Stimulated activated CD8-positive, alpha-beta memory T cell treated with anti-CD3 and anti-CD28 coated beads, Interleukin-15, amount 100 ng/mL, for 48 hours (primary cell): ENCODE measurements at regions not wholly inside any gene's neighbourhood (a gene's known extent, or its start where the extent isn't known, plus 50 kb on each side); places are given as distances from the start of the nearest gene placed in this dataset.

Source experiments
- DNase-seq, 2 donors: peaks; one replicate each; pipeline ENCODE4 v3.0.0-alpha.2; 2020; ENCODE audit warnings: low read depth in 2 of 2

DNA sequence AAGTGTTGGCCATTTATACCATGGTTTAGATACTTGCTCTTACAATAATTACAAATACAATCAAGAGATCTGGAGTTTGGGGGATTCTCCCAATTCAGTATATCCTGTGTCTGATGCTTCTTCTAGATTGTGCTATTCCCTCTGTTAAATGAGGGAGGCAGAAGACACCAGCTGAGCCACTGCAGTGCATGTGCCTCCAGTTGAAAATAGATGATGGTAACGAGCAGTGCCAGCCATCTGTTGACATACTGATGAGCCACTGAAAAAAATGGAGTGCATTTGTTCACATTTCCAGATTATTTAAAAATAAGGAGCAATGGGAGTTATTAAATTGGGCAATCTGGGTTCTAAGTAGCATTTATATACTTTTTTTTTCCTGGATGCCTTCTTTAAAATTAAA lies 1428.0 kb upstream of the TENM4 start:
- DNase-seq: no peak

DNA sequence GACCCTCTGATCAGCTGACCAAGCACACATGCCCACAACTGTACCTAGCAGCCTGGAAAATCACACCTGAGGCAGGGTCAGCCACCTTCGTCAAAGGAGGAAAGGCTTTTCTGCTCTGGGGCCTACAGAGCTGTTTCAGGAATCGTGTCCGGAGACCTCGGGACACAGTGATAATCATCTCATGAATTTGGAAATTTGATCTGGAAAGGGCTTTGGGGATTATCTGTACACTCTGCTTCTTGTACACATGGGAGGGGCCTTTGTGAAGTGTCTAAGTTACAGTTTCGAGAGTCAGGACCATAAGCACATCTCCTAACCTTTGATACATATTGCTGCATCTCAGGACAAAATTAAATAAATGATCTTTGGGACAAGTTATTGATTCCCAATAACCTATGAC lies 1421.2 kb upstream of the TENM4 start:
- DNase-seq: no peak

DNA sequence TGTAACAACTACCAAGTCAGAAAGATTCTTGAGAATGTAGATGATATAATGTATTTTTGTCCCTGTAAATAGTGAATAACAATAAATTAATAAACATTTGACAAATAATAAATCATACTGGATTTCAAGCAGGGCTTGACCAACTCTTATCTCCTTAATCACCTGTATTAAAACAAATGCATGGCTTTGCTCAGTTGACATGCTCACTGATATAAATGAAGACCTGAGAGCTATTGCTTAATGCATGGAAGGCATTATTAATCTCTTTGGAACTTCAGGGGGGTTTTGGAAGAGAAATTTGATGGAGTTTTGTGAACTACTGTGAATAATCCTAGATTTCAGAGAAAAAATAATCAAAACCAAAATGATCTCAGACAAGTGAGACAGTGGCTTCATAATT lies 1420.4 kb upstream of the TENM4 start:
- no peak for DNase-seq

DNA sequence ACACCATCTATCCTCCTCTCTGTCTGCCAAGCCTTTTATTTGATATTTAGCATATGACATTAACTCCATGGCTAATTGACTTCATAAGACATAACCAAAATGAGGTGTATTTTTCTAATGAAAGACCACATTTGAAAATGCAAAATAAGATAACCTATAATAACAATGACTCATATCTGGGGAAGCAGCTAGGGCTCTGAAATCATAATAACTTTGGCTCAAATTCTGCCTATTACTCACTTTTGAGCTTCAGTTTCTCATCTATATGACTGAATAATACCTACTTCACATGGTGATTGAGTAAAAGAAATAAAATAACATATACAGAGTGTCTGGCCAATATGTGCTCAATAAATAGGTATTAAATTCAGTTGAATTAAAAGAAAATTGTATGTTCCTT lies 1419.8 kb upstream of the TENM4 start:
- DNase-seq: no peak

DNA sequence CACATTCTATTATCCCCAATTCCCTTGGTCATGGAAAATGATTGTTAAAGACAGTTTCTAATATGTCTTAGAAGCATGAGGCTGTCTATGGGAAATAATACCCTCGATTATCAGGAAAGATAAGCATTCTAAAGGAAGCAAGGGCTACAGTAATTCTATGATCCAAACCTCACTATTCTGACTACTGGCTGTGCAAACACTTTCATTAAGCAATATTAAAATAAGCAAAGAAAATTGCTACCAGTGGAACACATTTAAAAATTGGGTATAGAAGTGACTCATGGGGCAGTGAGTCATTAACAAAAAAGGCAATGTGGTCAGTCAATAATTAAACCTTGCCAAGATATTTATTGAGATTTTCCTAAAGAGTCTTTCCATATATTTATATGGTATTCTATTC lies 1415.2 kb upstream of the TENM4 start:
- no peak for DNase-seq

DNA sequence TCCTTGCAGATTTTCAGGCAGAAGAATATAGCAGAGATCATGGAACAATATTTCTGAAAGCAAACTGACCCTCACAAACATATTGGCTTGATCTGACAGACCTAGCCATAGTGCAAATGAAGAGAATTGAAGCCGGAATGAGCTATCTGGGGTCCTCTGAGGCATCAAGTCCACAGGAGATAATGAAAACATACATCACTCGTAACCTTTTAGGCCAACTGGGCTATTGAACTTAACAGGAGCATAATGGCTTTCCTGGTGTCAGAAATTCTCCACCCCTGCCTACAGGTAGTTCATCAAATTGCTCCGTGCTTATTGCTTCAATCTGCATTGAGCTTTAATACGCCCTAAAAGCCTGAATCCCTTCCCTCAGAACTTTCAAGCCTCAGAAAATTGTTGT lies 1414.6 kb upstream of the TENM4 start:
- DNase-seq: no peak

DNA sequence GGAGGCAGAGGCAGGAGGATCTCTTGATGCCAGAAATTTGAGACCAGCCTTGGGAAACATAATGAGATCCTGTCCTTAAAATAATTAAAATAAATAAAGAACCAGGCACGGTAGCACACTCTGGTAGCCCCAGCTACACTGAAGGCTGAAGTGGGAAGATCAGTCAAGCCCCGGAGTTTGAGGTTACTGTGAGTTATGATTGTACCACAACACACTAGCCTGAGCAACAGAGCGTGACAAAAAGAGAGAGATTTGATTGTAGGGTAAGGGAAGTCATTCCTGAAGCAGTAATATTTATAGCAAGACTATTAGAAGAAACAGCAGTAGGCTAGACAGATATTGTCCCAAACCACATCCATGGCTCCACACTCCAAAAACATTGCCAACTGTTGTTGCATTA lies 1408.4 kb upstream of the TENM4 start:
- DNase-seq: no peak

DNA sequence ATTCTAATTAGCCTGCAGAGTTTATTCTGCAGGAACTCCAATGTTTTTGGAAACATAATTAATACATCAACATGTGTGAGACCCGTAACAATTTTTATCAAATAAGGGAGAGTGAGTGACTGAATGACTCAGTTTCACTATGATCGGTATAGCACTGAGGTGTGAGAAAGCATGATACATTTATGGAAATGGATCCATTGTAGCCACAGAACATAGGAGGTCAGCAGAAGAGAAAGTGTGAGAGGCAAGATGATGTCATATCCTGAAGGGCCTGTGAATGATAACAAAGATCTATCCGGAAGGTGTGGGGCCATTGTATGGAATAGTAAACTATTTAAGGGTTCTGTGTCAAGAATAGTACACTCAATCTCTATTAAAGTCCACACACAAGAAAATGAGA lies 1406.1 kb upstream of the TENM4 start:
- no peak for DNase-seq

DNA sequence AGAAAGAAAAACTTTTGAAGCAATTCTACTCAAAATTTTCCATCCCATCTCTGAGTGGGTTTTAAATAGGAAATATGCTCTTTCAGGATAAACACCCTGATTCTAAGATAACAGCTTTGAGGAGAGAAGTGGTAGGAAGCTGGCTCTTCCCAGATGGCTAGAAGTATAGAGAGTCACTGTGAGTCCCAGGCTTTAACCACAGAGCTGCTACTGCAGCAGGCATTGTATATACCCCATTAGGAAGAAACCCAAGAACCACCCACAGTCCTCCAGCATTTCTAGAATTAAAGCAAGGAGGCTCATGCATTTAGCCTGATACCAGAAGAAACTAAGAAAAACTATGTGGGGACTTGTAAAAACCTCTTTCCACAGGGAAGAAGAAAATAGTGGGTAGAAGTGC lies 1405.6 kb upstream of the TENM4 start:
- DNase-seq: no peak

DNA sequence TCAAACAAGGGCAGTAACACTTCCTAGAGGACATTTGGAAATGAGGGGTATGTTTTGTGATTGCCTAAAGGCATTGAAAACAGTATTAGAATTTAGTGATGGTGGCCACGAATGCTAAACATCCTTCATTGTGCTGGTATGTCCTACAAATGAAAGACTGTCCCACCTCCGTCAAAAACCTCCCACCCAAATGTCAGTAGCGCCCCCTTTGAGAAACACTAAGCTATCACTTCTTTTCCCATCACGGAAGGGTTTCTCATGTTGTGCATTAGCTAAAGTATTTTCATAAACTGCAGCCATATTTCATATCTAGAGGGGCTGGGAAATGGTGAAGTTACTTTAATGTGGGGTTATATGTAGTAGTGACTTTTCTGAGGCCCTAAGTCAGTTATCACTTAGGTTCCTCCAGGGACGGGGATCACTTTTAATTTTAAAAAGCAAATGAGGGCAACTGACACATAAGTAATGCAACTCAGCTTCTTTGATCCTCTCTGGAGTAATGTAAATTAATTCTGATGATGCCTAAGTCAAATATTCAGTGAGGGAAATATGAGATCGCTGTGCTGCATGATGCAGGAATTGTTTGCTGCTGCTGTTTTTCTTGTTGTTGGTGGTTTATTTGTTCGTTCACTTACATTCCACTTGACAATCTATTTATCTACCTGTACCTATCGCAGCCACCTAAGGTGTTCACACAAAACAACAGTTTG lies 1403.4 kb upstream of the TENM4 start:
- DNase-seq: no peak

DNA sequence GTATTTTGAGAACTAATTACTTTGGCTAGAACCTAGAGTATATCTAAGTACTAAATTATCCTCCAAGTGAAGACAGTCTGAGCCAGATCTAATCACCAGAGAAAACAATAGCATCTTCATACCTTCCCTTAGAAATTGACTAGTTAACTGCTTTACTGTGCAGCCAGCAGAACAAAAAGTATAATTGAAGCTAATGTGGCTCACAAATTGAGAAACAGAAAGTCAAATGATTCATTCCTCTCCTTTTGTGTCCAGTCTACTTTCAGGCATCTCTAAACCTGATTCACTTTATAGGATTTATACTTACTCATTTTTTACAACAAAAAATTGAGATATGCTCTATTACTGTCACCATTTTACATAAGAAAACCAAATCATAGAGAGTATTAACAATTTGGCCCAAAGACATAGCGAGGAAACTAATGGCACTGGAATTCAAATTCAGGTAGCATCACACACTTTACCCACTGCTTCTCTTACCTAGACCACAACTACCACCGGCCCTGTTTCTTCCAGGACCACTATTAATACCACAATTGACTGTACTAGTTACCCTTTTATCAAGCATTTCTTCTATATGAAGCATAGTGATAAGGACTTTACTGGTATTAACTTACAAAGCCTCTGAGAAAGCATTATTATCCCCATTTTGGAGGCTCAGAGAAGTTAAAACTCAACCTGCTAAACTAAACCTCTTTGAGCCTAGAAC lies 1402.6 kb upstream of the TENM4 start:
- DNase-seq: no peak

DNA sequence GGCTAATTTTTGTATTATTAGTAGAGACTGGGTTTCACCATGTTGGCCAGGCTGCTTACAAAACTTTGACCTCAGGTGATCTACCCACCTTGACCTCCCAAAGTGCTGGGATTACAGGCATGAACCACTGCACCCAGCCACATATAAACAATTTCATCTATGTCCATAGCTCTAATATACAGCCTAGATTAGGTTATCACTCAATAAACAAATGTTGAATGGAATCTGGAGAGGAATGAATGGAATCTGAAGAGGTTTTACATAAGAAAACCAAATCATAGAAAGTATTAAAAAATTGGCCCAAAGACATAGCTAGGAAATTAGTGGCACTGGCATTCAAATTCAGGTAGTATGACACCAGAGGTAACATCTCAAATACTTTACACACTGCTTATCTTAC lies 1401.4 kb upstream of the TENM4 start:
- no peak for DNase-seq

DNA sequence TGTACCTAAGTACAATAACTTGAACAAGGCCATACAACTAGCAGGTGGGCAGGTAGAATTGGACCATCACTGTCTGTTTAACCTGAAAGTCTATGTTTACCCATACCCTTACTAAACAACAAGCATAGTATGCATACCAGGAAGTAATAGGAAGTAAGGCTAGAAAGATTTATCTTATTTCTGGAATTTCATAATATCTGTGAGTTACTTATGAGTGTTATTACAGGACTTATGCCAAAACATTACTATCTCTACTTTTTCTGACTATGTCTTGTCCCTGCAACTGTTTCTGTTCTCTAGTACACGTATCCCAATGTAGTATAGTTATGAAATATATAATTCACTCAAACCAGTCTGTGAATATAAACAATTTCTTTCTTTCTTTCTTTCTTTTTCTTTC lies 1400.8 kb upstream of the TENM4 start:
- no peak for DNase-seq

DNA sequence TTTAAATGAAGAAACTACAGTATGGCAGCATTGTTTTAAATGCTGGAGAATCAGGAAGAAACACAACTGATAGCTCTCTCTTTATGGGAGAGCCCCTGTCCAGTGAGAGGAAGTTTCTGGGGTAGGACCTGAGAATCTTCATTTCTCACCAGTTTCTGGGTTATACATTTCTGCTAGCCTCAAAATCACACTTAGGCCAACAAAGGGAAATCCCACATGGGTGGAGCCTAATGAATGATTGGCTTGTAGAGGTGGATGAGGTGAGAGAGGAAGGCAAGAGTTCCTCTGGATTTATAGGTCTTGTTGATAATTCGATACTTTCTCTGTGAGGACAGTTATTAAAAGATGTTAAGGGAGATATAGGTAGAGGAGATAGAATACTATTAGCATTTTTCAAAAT lies 1397.3 kb upstream of the TENM4 start:
- no peak for DNase-seq

DNA sequence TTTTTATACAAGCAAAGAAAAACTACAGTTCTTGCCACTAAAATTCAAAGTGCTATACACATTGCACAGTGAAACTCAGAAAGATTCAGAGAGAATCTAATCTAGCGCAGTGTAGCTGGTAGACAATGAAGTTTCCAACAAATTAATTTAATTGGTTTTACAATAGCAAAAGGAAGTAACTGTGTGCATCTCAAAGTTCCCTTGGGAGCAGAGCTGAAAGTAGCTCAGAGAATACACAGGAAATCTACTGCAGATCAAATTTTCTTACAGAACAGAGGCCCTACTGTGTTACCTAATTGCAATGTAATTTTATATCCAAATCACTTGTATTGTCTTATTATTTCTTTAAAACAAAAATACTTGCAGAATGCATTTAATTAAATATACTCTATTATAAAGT lies 1396.2 kb upstream of the TENM4 start:
- DNase-seq: no peak

DNA sequence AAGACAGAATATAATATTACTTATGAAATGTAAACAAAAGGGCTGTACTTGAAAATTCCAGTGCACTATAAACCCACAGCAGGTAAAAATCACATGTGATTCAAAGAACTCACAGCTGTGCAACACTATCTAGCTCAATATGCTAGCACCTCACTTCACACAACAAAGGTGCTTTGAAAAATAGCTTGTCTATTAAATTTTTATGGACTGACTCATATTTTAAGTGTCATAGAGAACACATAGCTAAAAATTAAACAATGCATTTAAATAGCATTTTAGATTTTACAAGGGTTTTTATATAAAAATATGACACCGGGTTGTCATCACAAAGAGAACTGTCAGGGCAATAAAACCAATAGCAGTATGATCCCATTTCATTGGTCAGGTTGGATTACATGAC lies 1390.5 kb upstream of the TENM4 start:
- DNase-seq: no peak

DNA sequence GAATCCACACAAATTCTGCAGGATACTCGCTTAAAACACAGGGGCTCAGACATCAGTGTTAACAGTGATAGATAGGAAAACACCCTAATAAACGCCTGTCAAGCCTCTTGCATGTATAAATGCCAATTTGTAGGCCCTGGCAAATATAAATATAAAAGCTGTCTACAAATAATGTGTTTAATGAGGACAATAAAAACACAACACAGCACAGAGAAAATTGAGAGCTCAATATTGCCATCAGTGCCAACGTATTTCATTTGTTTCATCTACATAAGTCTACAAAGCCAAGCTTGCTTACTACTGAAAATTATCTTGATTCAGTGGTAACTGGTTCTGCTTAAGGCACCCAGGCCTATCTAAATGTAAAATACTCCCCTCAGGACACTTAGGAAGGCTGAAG lies 1387.0 kb upstream of the TENM4 start:
- DNase-seq: no peak

DNA sequence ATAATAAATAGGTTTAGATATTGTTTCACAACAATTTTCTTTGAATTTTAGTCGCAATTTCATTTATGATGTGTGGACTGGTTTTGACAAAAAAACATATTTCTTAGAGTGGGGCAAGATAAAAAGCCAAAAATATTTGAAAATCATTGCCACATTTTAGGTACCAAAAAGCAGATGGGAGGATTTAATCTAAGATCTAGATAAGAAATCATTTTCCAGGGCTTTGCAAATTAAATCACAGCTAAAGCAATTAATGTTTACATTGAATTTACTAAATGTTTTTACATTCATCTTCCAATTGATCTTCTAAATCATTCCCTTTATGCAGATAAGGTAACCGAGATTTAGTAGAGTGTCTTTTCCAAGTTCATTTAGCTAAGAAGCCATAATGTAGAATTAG lies 1386.0 kb upstream of the TENM4 start:
- no peak for DNase-seq

DNA sequence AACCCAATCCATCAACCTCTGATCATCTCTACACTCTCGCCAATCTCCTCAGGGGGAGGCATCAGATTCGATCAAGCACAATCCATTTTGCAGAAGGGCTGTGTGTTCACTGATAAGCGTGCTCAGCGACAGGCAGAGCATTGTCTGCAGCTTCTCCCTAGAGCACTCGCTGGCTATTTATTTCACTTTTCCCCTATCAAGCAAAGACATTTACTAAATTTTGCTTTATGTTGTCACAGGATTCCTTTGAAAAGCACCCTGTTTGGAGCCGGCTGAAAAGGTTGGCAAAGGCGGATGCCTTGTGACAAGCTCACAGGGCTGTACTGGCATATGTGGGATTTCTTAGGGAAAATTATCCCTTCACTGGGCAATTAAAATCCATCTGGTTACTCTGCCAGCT lies 1381.5 kb upstream of the TENM4 start:
- no peak for DNase-seq

DNA sequence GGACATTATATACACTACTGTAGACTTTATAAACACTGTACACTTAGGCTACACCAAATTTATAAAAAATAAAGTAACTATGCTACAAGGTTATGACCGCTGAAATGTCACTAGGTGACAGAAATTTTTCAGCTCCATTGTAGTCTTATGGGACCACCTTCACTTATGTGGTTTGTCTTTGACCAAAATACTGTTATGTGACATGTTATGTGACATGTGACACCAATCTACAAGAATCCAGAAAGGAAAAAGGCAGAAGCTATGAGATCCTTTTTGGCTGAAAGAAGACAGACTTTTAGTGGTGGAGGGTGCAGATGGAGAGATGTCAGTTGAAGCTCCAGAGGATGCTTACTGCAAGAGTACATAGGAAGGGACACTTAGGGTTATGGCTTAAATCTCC lies 1378.4 kb upstream of the TENM4 start:
- no peak for DNase-seq

DNA sequence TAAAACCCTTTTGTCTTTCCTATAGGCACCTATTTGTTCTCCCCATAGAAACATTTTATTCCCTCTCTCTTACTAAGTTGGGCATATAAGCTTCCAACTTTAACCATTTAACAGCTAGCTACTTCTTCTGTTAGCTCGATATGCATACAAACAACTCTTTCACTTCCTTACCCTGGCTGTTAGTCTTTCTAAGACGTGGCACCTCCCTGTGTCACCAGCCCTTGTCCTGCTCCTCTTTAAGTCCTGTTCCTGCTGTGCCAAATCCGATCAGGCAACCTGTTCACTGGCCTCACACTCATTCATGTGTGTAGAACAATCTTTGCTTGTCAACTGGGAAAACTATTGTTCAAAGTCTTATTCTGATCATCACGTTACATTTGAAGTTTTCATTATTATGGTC lies 1376.1 kb upstream of the TENM4 start:
- DNase-seq: no peak

DNA sequence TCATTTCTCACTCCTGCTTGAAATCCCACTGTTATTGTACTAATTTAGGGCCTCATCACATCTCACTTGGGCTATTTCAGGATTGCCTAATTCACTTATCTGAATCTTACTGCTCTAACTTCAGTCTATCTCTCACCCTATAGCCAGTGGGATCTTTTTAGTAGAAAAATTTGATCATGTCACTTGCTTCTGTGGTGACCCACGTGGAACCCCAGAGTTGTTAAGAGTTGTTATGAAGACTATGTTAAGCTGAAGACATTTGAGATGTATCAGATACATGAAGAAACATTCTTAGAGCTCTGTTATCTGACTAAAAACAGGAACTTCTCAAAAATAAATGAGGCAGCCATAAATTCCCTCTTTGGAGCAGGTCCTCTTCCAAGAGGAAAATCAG lies 1375.6 kb upstream of the TENM4 start:
- no peak for DNase-seq

DNA sequence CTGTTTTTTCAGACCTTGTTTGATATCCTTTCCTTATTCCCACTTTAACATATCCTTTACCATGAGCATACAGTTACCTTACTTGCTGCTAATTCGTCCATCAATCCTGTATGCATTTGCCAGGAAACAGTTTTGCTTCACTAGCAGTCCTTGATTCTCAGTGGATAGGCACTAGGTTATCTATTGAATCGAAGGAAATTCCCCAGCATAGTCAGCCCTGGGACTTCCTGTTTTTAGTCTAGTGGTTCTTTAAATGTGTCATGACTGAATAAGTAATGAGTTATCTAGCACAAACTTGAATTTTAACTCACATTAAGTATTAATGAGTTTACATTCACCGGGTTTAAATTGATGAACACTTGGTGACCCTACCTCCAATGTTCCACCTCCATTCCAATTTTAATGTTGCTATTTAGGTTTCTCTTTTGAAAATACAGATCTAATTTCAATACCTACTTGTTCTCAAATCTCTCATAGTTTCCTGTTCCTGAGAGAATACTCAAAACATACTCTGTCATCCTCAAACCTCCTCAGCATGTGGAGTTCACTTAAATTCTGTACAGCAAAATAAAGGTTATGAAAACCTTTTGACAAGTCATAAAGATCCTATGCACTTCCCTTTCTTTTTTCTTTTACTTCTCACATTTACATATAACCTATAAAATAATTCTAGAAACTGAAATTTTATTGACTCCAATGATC lies 1375.1 kb upstream of the TENM4 start:
- DNase-seq: no peak
